ENCODE measurements at regions not wholly inside any gene's neighbourhood (a gene's known extent, or its start where the extent isn't known, plus 50 kb on each side); places are given as distances from the start of the nearest gene placed in this dataset.

GRCh38 chr2:220346919-220347318 lies 719.5 kb downstream of the SLC4A3 start:
- ChIA-PET POLR2A (no interaction called here), CTCF (no interaction called here)
- no peak overlapping the region for H3K4me3 ChIP-seq (ENCODE audit: low read length)
- intact Hi-C loops (cut with micrococcal nuclease) = no loop called here
- peaks cover 0 to 2% (median 0%) of the 10 kb centered on the region in 7 donors for H3K4me1 Mint-ChIP-seq
- H3K4me3 Mint-ChIP-seq = no peak overlapping the region
- ATAC-seq = no peak
- H3K4me1 ChIP-seq (ENCODE audit: control insufficient read depth in 2 of 2, insufficient read depth in 2 of 2, low read length in 2 of 2) = no peaks in the 10 kb centered on the region
- H3K9me3 Mint-ChIP-seq = peaks cover 0 to 4% (median 0%) of the 10 kb centered on the region in 11 donors
- no peak for DNase-seq
- H3K27me3 Mint-ChIP-seq = no peaks in the 10 kb centered on the region
- no peaks in the 10 kb centered on the region for H3K36me3 Mint-ChIP-seq
- H3K27ac ChIP-seq (ENCODE audit: low read depth, low read length) = no peak overlapping the region
- no peaks in the 10 kb centered on the region for H3K36me3 ChIP-seq (ENCODE audit: control insufficient read depth in 2 of 3, insufficient read depth in 3 of 3, low read length in 3 of 3)
- H3K27ac Mint-ChIP-seq = no peak overlapping the region
- no peaks in the 10 kb centered on the region for H3K9me3 ChIP-seq (ENCODE audit: control insufficient read depth in 2 of 3, low read length in 3 of 3)
- H3K27me3 ChIP-seq (ENCODE audit: control insufficient read depth in 2 of 2, insufficient read depth in 2 of 2, low read length in 2 of 2) = no peaks in the 10 kb centered on the region

GRCh38 chr2:220347626-220348025 lies 720.2 kb downstream of the SLC4A3 start:
- Histone ChIP-seq H3K36me3 (ENCODE audit: control insufficient read depth in 2 of 3, insufficient read depth in 3 of 3, low read length in 3 of 3) (no peaks in the 10 kb centered on the region), H3K4me3 (ENCODE audit: low read length) (no peak overlapping the region), H3K9me3 (ENCODE audit: control insufficient read depth in 2 of 3, low read length in 3 of 3) (no peaks in the 10 kb centered on the region), H3K27me3 (ENCODE audit: control insufficient read depth in 2 of 2, insufficient read depth in 2 of 2, low read length in 2 of 2) (no peaks in the 10 kb centered on the region), H3K27ac (ENCODE audit: low read depth, low read length) (no peak overlapping the region), H3K4me1 (ENCODE audit: control insufficient read depth in 2 of 2, insufficient read depth in 2 of 2, low read length in 2 of 2) (no peaks in the 10 kb centered on the region)
- H3K27ac Mint-ChIP-seq = no peak overlapping the region
- H3K36me3 Mint-ChIP-seq = no peaks in the 10 kb centered on the region
- peaks cover 0 to 2% (median 0%) of the 10 kb centered on the region in 7 donors for H3K4me1 Mint-ChIP-seq
- no peak for DNase-seq
- POLR2A ChIA-PET = no interaction called here
- ATAC-seq = no peak
- CTCF ChIA-PET = no interaction called here
- no peak overlapping the region for H3K4me3 Mint-ChIP-seq
- intact Hi-C loops (cut with micrococcal nuclease) = no loop called here
- peaks cover 0 to 4% (median 0%) of the 10 kb centered on the region in 11 donors for H3K9me3 Mint-ChIP-seq
- no peaks in the 10 kb centered on the region for H3K27me3 Mint-ChIP-seq

GRCh38 chr2:220348206-220348605 lies 720.8 kb downstream of the SLC4A3 start:
- no peak for DNase-seq
- H3K4me3 Mint-ChIP-seq = no peak overlapping the region
- H3K9me3 Mint-ChIP-seq = peaks cover 0 to 4% (median 0%) of the 10 kb centered on the region in 11 donors
- POLR2A ChIA-PET = no interaction called here
- Histone ChIP-seq H3K4me1 (ENCODE audit: control insufficient read depth in 2 of 2, insufficient read depth in 2 of 2, low read length in 2 of 2) (no peaks in the 10 kb centered on the region), H3K27ac (ENCODE audit: low read depth, low read length) (no peak overlapping the region), H3K4me3 (ENCODE audit: low read length) (no peak overlapping the region), H3K27me3 (ENCODE audit: control insufficient read depth in 2 of 2, insufficient read depth in 2 of 2, low read length in 2 of 2) (no peaks in the 10 kb centered on the region), H3K9me3 (ENCODE audit: control insufficient read depth in 2 of 3, low read length in 3 of 3) (no peaks in the 10 kb centered on the region), H3K36me3 (ENCODE audit: control insufficient read depth in 2 of 3, insufficient read depth in 3 of 3, low read length in 3 of 3) (no peaks in the 10 kb centered on the region)
- H3K4me1 Mint-ChIP-seq = peaks cover 0 to 2% (median 0%) of the 10 kb centered on the region in 7 donors
- no peak for ATAC-seq
- no peak overlapping the region for H3K27ac Mint-ChIP-seq
- CTCF ChIA-PET = no interaction called here
- intact Hi-C loops (cut with micrococcal nuclease) = no loop called here
- no peaks in the 10 kb centered on the region for H3K27me3 Mint-ChIP-seq
- no peaks in the 10 kb centered on the region for H3K36me3 Mint-ChIP-seq

DNA sequence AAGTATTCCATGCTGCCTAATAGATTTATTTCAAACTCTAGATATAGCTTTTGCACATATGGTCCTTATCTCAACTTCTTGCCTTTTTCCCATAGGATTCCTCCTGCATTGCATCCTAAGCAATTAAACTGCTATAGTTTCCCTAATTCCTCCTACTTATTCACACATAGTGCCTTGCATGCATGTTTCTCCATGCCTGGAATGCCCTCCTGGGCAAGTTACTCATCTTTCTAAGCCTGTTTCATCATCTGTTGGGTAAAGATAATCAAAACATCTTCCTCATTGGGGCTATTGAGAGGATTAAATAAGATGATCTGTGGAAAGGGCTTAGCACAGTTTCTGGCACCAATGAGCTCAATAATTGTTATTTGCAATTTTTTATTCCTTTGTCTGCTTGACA lies 726.5 kb downstream of the SLC4A3 start:
- no peak overlapping the region for H3K4me3 ChIP-seq (ENCODE audit: low read length)
- H3K4me1 ChIP-seq (ENCODE audit: control insufficient read depth in 2 of 2, insufficient read depth in 2 of 2, low read length in 2 of 2) = no peaks in the 10 kb centered on the region
- DNase-seq (no peak), ATAC-seq (no peak)
- H3K9me3 ChIP-seq (ENCODE audit: control insufficient read depth in 2 of 3, low read length in 3 of 3) = no peaks in the 10 kb centered on the region
- H3K27ac ChIP-seq (ENCODE audit: low read depth, low read length) = no peak overlapping the region
- Mint-ChIP-seq H3K9me3 (peaks cover 0 to 10% (median 0%) of the 10 kb centered on the region in 11 donors), H3K4me3 (no peak overlapping the region), H3K4me1 (no peaks in the 10 kb centered on the region), H3K36me3 (no peaks in the 10 kb centered on the region), H3K27me3 (peaks cover 0 to 3% (median 0%) of the 10 kb centered on the region in 5 donors), H3K27ac (no peak overlapping the region)
- no peaks in the 10 kb centered on the region for H3K27me3 ChIP-seq (ENCODE audit: control insufficient read depth in 2 of 2, insufficient read depth in 2 of 2, low read length in 2 of 2)
- CTCF ChIA-PET = no interaction called here
- no peaks in the 10 kb centered on the region for H3K36me3 ChIP-seq (ENCODE audit: control insufficient read depth in 2 of 3, insufficient read depth in 3 of 3, low read length in 3 of 3)
- POLR2A ChIA-PET = no interaction called here
- intact Hi-C loops (cut with micrococcal nuclease) = no loop called here

GRCh38 chr2:220356076-220356475 lies 728.6 kb downstream of the SLC4A3 start:
- H3K36me3 ChIP-seq (ENCODE audit: control insufficient read depth in 2 of 3, insufficient read depth in 3 of 3, low read length in 3 of 3) = no peaks in the 10 kb centered on the region
- H3K9me3 ChIP-seq (ENCODE audit: control insufficient read depth in 2 of 3, low read length in 3 of 3) = no peaks in the 10 kb centered on the region
- ChIA-PET CTCF (no interaction called here), POLR2A (no interaction called here)
- Mint-ChIP-seq H3K4me1 (no peaks in the 10 kb centered on the region), H3K9me3 (peaks cover 0 to 10% (median 3%) of the 10 kb centered on the region in 11 donors), H3K27ac (no peak overlapping the region), H3K36me3 (no peaks in the 10 kb centered on the region), H3K4me3 (no peak overlapping the region), H3K27me3 (peaks cover 0 to 3% (median 0%) of the 10 kb centered on the region in 5 donors)
- no peak overlapping the region for H3K4me3 ChIP-seq (ENCODE audit: low read length)
- intact Hi-C loops (cut with micrococcal nuclease) = no loop called here
- ATAC-seq (no peak), DNase-seq (no peak)
- no peaks in the 10 kb centered on the region for H3K27me3 ChIP-seq (ENCODE audit: control insufficient read depth in 2 of 2, insufficient read depth in 2 of 2, low read length in 2 of 2)
- H3K27ac ChIP-seq (ENCODE audit: low read depth, low read length) = no peak overlapping the region
- H3K4me1 ChIP-seq (ENCODE audit: control insufficient read depth in 2 of 2, insufficient read depth in 2 of 2, low read length in 2 of 2) = no peaks in the 10 kb centered on the region

- Mint-ChIP-seq H3K4me3 (no peak overlapping the region), H3K27ac (no peak overlapping the region), H3K36me3 (no peaks in the 10 kb centered on the region), H3K27me3 (no peaks in the 10 kb centered on the region), H3K4me1 (no peaks in the 10 kb centered on the region), H3K9me3 (peaks cover 0 to 10% (median 2%) of the 10 kb centered on the region in 11 donors)
- Histone ChIP-seq H3K4me3 (ENCODE audit: low read length) (no peak overlapping the region), H3K27ac (ENCODE audit: low read depth, low read length) (no peak overlapping the region), H3K27me3 (ENCODE audit: control insufficient read depth in 2 of 2, insufficient read depth in 2 of 2, low read length in 2 of 2) (no peaks in the 10 kb centered on the region), H3K9me3 (ENCODE audit: control insufficient read depth in 2 of 3, low read length in 3 of 3) (no peaks in the 10 kb centered on the region), H3K4me1 (ENCODE audit: control insufficient read depth in 2 of 2, insufficient read depth in 2 of 2, low read length in 2 of 2) (no peaks in the 10 kb centered on the region), H3K36me3 (ENCODE audit: control insufficient read depth in 2 of 3, insufficient read depth in 3 of 3, low read length in 3 of 3) (no peaks in the 10 kb centered on the region)
- no peak for ATAC-seq
- CTCF ChIA-PET = no interaction called here
- DNase-seq = no peak
- POLR2A ChIA-PET = no interaction called here
- intact Hi-C loops (cut with micrococcal nuclease) = no loop called here
These were observed 737.6 kb downstream of the SLC4A3 start for GRCh38 chr2:220365023-220365422.

GRCh38 chr2:220366765-220367164 lies 739.3 kb downstream of the SLC4A3 start:
- ChIA-PET POLR2A (no interaction called here), CTCF (no interaction called here)
- H3K4me1 ChIP-seq (ENCODE audit: control insufficient read depth in 2 of 2, insufficient read depth in 2 of 2, low read length in 2 of 2) = no peaks in the 10 kb centered on the region
- intact Hi-C loops (cut with micrococcal nuclease) = no loop called here
- Mint-ChIP-seq H3K27ac (no peak overlapping the region), H3K36me3 (no peaks in the 10 kb centered on the region), H3K4me3 (no peak overlapping the region), H3K27me3 (no peaks in the 10 kb centered on the region), H3K4me1 (no peaks in the 10 kb centered on the region), H3K9me3 (peaks cover 0 to 7% (median 0%) of the 10 kb centered on the region in 11 donors)
- DNase-seq = no peak
- no peak overlapping the region for H3K27ac ChIP-seq (ENCODE audit: low read depth, low read length)
- no peaks in the 10 kb centered on the region for H3K9me3 ChIP-seq (ENCODE audit: control insufficient read depth in 2 of 3, low read length in 3 of 3)
- no peaks in the 10 kb centered on the region for H3K36me3 ChIP-seq (ENCODE audit: control insufficient read depth in 2 of 3, insufficient read depth in 3 of 3, low read length in 3 of 3)
- no peaks in the 10 kb centered on the region for H3K27me3 ChIP-seq (ENCODE audit: control insufficient read depth in 2 of 2, insufficient read depth in 2 of 2, low read length in 2 of 2)
- H3K4me3 ChIP-seq (ENCODE audit: low read length) = no peak overlapping the region
- ATAC-seq = no peak
